CD14-positive monocyte (primary cell): ENCODE measurements at regions not wholly inside any gene's neighbourhood (a gene's known extent, or its start where the extent isn't known, plus 50 kb on each side); places are given as distances from the start of the nearest gene placed in this dataset.

Experiments
- DNase-seq, 3 donors: peaks; one replicate each; pipeline ENCODE4 v3.0.0-alpha.2; 2011 to 2022
- H2AFZ ChIP-seq: 2 replicates; pipeline ENCODE4 v1.6.0; 2012; ENCODE audit warnings: mild to moderate bottlenecking, low read depth, low read length, inconsistent platforms; ENCODE audit not compliant: insufficient read depth, poor library complexity, severe bottlenecking
- H3K27ac ChIP-seq, 2 donors: 1 replicate in 1 of 2; 2 replicates in 1 of 2; pipeline ENCODE4 v1.5.1; 2012 to 2013; ENCODE audit warnings: low read length in 2 of 2, control low read depth in 1 of 2, inconsistent platforms in 1 of 2, low read depth in 1 of 2, mild to moderate bottlenecking in 1 of 2
- H3K27me3 ChIP-seq, 2 donors: one replicate each; pipeline versions ENCODE4 v1.6.0 to v1.6.1; 2011 to 2013; ENCODE audit warnings: low read length in 2 of 2; ENCODE audit not compliant: control insufficient read depth in 2 of 2, insufficient read depth in 2 of 2
- H3K36me3 ChIP-seq, 2 donors: replicated peaks in 1 of 2; 1 replicate in 1 of 2; 2 replicates in 1 of 2; pipeline versions ENCODE4 v1.5.1 to v1.6.1; 2012 to 2013; ENCODE audit warnings: low read length in 2 of 2, control low read depth in 1 of 2, inconsistent platforms in 1 of 2, mild to moderate bottlenecking in 1 of 2; ENCODE audit not compliant: insufficient read depth in 2 of 2, control insufficient read depth in 1 of 2
- H3K4me1 ChIP-seq, 2 donors: 1 replicate in 1 of 2; 2 replicates in 1 of 2; pipeline versions ENCODE4 v1.5.1 to v1.6.1; 2012 to 2013; ENCODE audit warnings: low read length in 2 of 2, control low read depth in 1 of 2, inconsistent platforms in 1 of 2, mild to moderate bottlenecking in 1 of 2, moderate library complexity in 1 of 2; ENCODE audit not compliant: insufficient read depth in 2 of 2, control insufficient read depth in 1 of 2
- H3K4me2 ChIP-seq: replicated peaks from 2 replicates; pipeline ENCODE3; 2012; ENCODE audit warnings: low read length, moderate library complexity, mild to moderate bottlenecking; ENCODE audit not compliant: poor library complexity, severe bottlenecking; ENCODE audit errors: extremely low read depth
- H3K4me3 ChIP-seq, 3 experiments: fragments of 200-600 bp in 1 of 3; sonication (generic) in 1 of 3; replicated peaks in 1 of 3; 1 replicate in 2 of 3; 2 replicates in 1 of 3; pipeline ENCODE4 v1.5.1; 2011 to 2013; ENCODE audit warnings: low read length in 3 of 3, mild to moderate bottlenecking in 3 of 3, control low read depth in 2 of 3, low read depth in 2 of 3, inconsistent platforms in 1 of 3, moderate library complexity in 1 of 3
- H3K79me2 ChIP-seq: 2 replicates; pipeline ENCODE4 v1.6.0; 2012; ENCODE audit warnings: mild to moderate bottlenecking, control low read depth, inconsistent platforms, low read length, moderate library complexity; ENCODE audit not compliant: insufficient read depth
- H3K9ac ChIP-seq: 2 replicates; pipeline ENCODE4 v1.6.0; 2017; ENCODE audit warnings: low read length, mild to moderate bottlenecking; ENCODE audit not compliant: insufficient read depth, poor library complexity, severe bottlenecking
- H3K9me3 ChIP-seq, 2 donors: replicated peaks in 1 of 2; 1 replicate in 1 of 2; 2 replicates in 1 of 2; pipeline versions ENCODE4 v1.5.1 to v1.6.1; 2012 to 2013; ENCODE audit warnings: low read length in 2 of 2, control low read depth in 1 of 2; ENCODE audit not compliant: control insufficient read depth in 1 of 2, insufficient read depth in 1 of 2
- H4K20me1 ChIP-seq: 2 replicates; pipeline ENCODE4 v1.6.0; 2012; ENCODE audit warnings: mild to moderate bottlenecking, low read length, control low read depth, moderate library complexity; ENCODE audit not compliant: insufficient read depth
- H3K27ac Mint-ChIP-seq, 7 donors: one replicate each; pipeline ENCODE4 v1.8.0; 2020; ENCODE audit warnings: mild to moderate bottlenecking in 7 of 7, mixed read lengths in 7 of 7, moderate library complexity in 6 of 7, inconsistent platforms in 2 of 7
- H3K27me3 Mint-ChIP-seq, 3 donors: one replicate each; pipeline ENCODE4 v1.8.0; 2021 to 2022; ENCODE audit warnings: low read depth in 3 of 3, mild to moderate bottlenecking in 3 of 3, mixed read lengths in 3 of 3, moderate library complexity in 3 of 3, inconsistent platforms in 1 of 3
- H3K36me3 Mint-ChIP-seq, 2 donors: one replicate each; pipeline ENCODE4 v1.8.0; 2020; ENCODE audit warnings: mixed read lengths in 2 of 2, inconsistent platforms in 1 of 2, mild to moderate bottlenecking in 1 of 2
- H3K4me1 Mint-ChIP-seq: one replicate; pipeline ENCODE4 v1.8.0; 2020; ENCODE audit warnings: mild to moderate bottlenecking, mixed read lengths
- H3K4me3 Mint-ChIP-seq, 2 donors: one replicate each; pipeline ENCODE4 v1.8.0; 2020; ENCODE audit warnings: mild to moderate bottlenecking in 2 of 2, mixed read lengths in 2 of 2, moderate library complexity in 1 of 2
- H3K9me3 Mint-ChIP-seq, 7 donors: one replicate each; pipeline ENCODE4 v1.8.0; 2020 to 2022; ENCODE audit warnings: mixed read lengths in 7 of 7, mild to moderate bottlenecking in 6 of 7, moderate library complexity in 6 of 7, inconsistent platforms in 2 of 7
- CTCF ChIP-seq: fragments of 200-600 bp; IDR thresholded peaks from one replicate; pipeline ENCODE4 v1.8.0; 2022; ENCODE audit warnings: antibody characterized with exemption, mild to moderate bottlenecking
- WGBS: methylation state at CpG from one replicate; pipeline ENCODE4 v1.1.5; 2013; ENCODE audit warnings: missing lambda C conversion rate; ENCODE audit not compliant: insufficient coverage; 5-methylcytosine and 5-hydroxymethylcytosine counted together
- intact Hi-C, 2 donors: fragments of 100-400 bp; cut with micrococcal nuclease; formaldehyde crosslinking; loops; one replicate each; pipeline versions ENCODE4 v1.15.0 to v1.15.1; 2023

- Histone ChIP-seq H3K9me3 (peaks cover 0 to 6% of the 10 kb centered on the region in 2 donors), H2AFZ (no peak overlapping the region), H4K20me1 (no peaks in the 10 kb centered on the region), H3K27me3 (no peaks in the 10 kb centered on the region), H3K27ac (no peak overlapping the region), H3K4me2 (no peak overlapping the region), H3K36me3 (no peaks in the 10 kb centered on the region), H3K79me2 (no peaks in the 10 kb centered on the region), H3K9ac (no peak overlapping the region), H3K4me3 (no peak overlapping the region), H3K4me1 (no peaks in the 10 kb centered on the region)
- WGBS: no CpG with 5 or more reads among the region's 2 CpGs
- Mint-ChIP-seq H3K27me3 (no peaks in the 10 kb centered on the region), H3K4me3 (no peak overlapping the region), H3K36me3 (no peaks in the 10 kb centered on the region), H3K4me1 (no peaks in the 10 kb centered on the region), H3K27ac (no peak overlapping the region), H3K9me3 (peaks cover 0 to 3% (median 0%) of the 10 kb centered on the region in 7 donors)
- no peak for TF ChIP-seq CTCF
- no peak for DNase-seq
- intact Hi-C loops: no loop called here
Observed at GRCh38 chr10:56943221-56943755, 582.2 kb upstream of the ZWINT start.

- 86% methylated on average over 4 of the region's 4 CpGs for WGBS
- H3K9ac ChIP-seq: no peak overlapping the region
- no peaks in the 10 kb centered on the region for H3K27me3 Mint-ChIP-seq
Observed at GRCh38 chr10:56934515-56934914, 573.5 kb upstream of the ZWINT start.

More at GRCh38 chr10:56934515-56934914, 573.5 kb upstream of the ZWINT start:
- Mint-ChIP-seq H3K27ac (no peak overlapping the region), H3K9me3 (peaks cover 2 to 16% (median 10%) of the 10 kb centered on the region in 7 donors), H3K4me1 (no peaks in the 10 kb centered on the region), H3K4me3 (no peak overlapping the region), H3K36me3 (no peaks in the 10 kb centered on the region)
- Histone ChIP-seq H3K4me2 (no peak overlapping the region), H3K9me3 (peaks cover 13% of the 10 kb centered on the region in 2 donors), H2AFZ (no peak overlapping the region), H3K27ac (no peak overlapping the region), H4K20me1 (no peaks in the 10 kb centered on the region), H3K4me1 (no peaks in the 10 kb centered on the region), H3K27me3 (no peaks in the 10 kb centered on the region), H3K79me2 (no peaks in the 10 kb centered on the region), H3K36me3 (no peaks in the 10 kb centered on the region), H3K4me3 (no peak overlapping the region)
- no peak for TF ChIP-seq CTCF
- intact Hi-C loops: no loop called here
- no peak for DNase-seq
